ENCODE measurements at regions not wholly inside any gene's neighbourhood (a gene's known extent, or its start where the extent isn't known, plus 50 kb on each side); places are given as distances from the start of the nearest gene placed in this dataset.

- TF ChIP-seq ZNF431 (CRISPR knock-in tag; IDR thresholded peaks at IDR 0.05; ENCODE audit: borderline replicate concordance, low read depth) (no peak), HCFC1 (IDR thresholded peaks at IDR 0.05; ENCODE audit: low read depth, low read length) (no peak), ZFP36 (IDR thresholded peaks at IDR 0.05; ENCODE audit: borderline replicate concordance, low read depth, low read length, partially characterized antibody) (no peak), ZBTB43 (CRISPR knock-in tag; conservative IDR thresholded peaks at IDR 0.05) (no peak), SOX6 (IDR thresholded peaks at IDR 0.05) (no peak), SOX6 (CRISPR knock-in tag; IDR thresholded peaks at IDR 0.05) (no peak), CTCF (CRISPR knock-in tag; IDR thresholded peaks at IDR 0.05) (no peak), KMT2B (CRISPR knock-in tag; IDR thresholded peaks at IDR 0.05) (no peak), ZNF850 (CRISPR knock-in tag; conservative IDR thresholded peaks at IDR 0.05) (no peak), RELA (CRISPR knock-in tag; IDR thresholded peaks at IDR 0.05) (no peak)
- TF ChIP-seq, protein P1, sequence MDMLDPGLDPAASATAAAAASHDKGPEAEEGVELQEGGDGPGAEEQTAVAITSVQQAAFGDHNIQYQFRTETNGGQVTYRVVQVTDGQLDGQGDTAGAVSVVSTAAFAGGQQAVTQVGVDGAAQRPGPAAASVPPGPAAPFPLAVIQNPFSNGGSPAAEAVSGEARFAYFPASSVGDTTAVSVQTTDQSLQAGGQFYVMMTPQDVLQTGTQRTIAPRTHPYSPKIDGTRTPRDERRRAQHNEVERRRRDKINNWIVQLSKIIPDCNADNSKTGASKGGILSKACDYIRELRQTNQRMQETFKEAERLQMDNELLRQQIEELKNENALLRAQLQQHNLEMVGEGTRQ (IDR thresholded peaks at IDR 0.05; ENCODE audit: low read depth, low read length) = no peak
- TF ChIP-seq, protein P1 (CRISPR knock-in tag; IDR thresholded peaks at IDR 0.05; ENCODE audit: borderline replicate concordance) = no peak
Measured at GRCh38 chr5:23405316-23406068, 101.9 kb upstream of the PRDM9 start.

Data from HepG2 (cell line).